ENCODE measurements at regions not wholly inside any gene's neighbourhood (a gene's known extent, or its start where the extent isn't known, plus 50 kb on each side); places are given as distances from the start of the nearest gene placed in this dataset.

DNA sequence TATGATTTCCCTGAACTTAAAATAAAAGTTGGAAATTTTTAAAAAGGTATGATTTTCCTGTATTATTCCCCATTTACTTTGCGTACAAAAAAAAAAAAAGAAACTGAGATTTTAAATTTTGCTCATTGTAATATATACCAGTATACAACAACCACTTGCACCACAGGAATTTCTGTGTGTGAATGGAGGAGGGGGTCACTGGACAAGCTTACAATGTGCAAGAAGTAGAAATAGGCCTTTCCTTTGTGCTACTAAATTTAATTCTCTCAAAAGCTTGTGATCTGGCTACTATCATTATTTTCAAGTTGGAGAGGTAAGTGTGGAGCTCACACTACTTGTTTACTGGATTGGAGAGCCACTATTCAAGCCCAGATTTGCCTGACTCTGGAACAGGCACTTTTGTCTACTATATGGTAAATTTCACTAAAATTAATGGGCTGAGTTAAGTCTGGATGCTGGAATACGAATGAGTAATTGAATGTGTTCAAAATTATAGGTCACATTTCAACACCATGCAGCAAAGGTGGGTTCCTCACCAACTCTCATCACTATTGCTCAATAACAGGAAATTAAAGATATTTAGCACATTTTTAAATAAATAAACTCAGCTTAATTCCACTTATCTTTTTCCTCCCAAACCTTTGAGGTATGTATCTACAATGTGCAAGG is 148.0 kb upstream of the MBNL1 start:
- Histone ChIP-seq H3K4me3 (ENCODE audit: low read depth in 2 of 2, low read length in 1 of 2) (no peak overlapping the region), H3K9ac (peak overlapping the region; percentile 20; the same call in 1 of the 2 replicates), H3K4me1 (ENCODE audit: control insufficient read depth in 1 of 2, insufficient read depth in 2 of 2, low read depth in 1 of 2, low read length in 1 of 2) (peaks cover 0 to 23% of the 10 kb centered on the region in 2 experiments; a peak in 2 of 4 replicates), H3K79me2 (ENCODE audit: insufficient read depth) (no peaks in the 10 kb centered on the region), H3K4me2 (peak overlapping the region; percentile 26; the same call in 1 of the 2 replicates), H3K27ac (ENCODE audit: low read depth in 2 of 2, low read length in 1 of 2) (peak overlapping the region; percentile 72 to 88; a peak in 3 of 4 replicates), H2AFZ (ENCODE audit: low read depth) (no peak overlapping the region), H3K36me3 (replicated peaks in 1 of 2; ENCODE audit: control insufficient read depth in 1 of 2, insufficient read depth in 2 of 2, low read length in 1 of 2) (no peaks in the 10 kb centered on the region), H4K20me1 (ENCODE audit: insufficient read depth) (no peaks in the 10 kb centered on the region), H3K9me3 (no peaks in the 10 kb centered on the region), H3K27me3 (ENCODE audit: insufficient read depth) (no peaks in the 10 kb centered on the region), H3F3A (replicated peaks; ENCODE audit: insufficient read depth) (peaks cover 39% of the 10 kb centered on the region), H3K9me2 (no peaks in the 10 kb centered on the region)
- DNase-seq = no peak
- TF ChIP-seq JUND (IDR thresholded peaks at IDR 0.05) (no peak), SMC3 (IDR thresholded peaks at IDR 0.05; ENCODE audit: low read depth, low read length) (no peak), RFX5 (IDR thresholded peaks at IDR 0.05; ENCODE audit: low read length) (no peak), TCF12 (IDR thresholded peaks at IDR 0.05) (no peak), YY1 (IDR thresholded peaks at IDR 0.05; ENCODE audit: low read depth) (no peak), FOSL2 (IDR thresholded peaks at IDR 0.05; ENCODE audit: borderline replicate concordance, low read depth) (no peak), TEAD4 (IDR thresholded peaks at IDR 0.05; ENCODE audit: borderline replicate concordance, insufficient read depth) (no peak), ELF1 (IDR thresholded peaks at IDR 0.05) (no peak), TAF1 (IDR thresholded peaks at IDR 0.05; ENCODE audit: borderline replicate concordance, low read depth, low read length) (no peak), CHD2 (IDR thresholded peaks at IDR 0.05; ENCODE audit: low read length, partially characterized antibody) (no peak), FOXM1 (IDR thresholded peaks at IDR 0.05; ENCODE audit: low read depth) (no peak), GATA2 (CRISPR knock-in tag; IDR thresholded peaks at IDR 0.05) (no peak)
- TF ChIP-seq, protein P1, sequence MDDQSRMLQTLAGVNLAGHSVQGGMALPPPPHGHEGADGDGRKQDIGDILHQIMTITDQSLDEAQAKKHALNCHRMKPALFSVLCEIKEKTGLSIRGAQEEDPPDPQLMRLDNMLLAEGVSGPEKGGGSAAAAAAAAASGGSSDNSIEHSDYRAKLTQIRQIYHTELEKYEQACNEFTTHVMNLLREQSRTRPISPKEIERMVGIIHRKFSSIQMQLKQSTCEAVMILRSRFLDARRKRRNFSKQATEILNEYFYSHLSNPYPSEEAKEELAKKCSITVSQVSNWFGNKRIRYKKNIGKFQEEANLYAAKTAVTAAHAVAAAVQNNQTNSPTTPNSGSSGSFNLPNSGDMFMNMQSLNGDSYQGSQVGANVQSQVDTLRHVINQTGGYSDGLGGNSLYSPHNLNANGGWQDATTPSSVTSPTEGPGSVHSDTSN (IDR thresholded peaks at IDR 0.05) = no peak
- TF ChIP-seq, protein P2, sequence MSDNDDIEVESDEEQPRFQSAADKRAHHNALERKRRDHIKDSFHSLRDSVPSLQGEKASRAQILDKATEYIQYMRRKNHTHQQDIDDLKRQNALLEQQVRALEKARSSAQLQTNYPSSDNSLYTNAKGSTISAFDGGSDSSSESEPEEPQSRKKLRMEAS (IDR thresholded peaks at IDR 0.05; ENCODE audit: low read depth) = no peak
- TF ChIP-seq, protein P3, sequence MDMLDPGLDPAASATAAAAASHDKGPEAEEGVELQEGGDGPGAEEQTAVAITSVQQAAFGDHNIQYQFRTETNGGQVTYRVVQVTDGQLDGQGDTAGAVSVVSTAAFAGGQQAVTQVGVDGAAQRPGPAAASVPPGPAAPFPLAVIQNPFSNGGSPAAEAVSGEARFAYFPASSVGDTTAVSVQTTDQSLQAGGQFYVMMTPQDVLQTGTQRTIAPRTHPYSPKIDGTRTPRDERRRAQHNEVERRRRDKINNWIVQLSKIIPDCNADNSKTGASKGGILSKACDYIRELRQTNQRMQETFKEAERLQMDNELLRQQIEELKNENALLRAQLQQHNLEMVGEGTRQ (IDR thresholded peaks at IDR 0.05; ENCODE audit: borderline replicate concordance, low read depth, low read length) = no peak
- ChIA-PET CTCF (interaction anchor here (1.1 kb wide), 1 partner anchor 65 kb away, joined by 3 read pairs; no protein-coding TSS in a partner anchor), POLR2A (no interaction called here)
- WGBS (ENCODE audit: low lambda C conversion rate) = 52% methylated on average over 2 of the region's 2 CpGs

DNA sequence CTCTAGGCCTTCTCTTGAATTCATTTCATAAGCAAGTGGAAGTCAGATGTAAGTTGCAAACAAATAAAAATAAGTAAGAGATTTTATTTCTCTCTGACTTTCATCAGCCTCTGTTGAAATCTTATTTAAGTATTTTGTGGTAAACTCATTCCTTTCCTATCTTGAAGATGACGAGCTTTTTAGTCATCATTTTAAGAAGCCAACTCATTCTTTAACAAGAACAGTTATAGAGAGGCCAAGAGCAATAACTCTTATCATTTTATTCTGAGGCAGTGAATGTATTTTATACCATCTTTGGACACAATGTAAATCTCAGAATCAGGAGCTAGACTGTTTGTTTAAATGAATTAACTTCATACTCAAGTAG is 147.5 kb upstream of the MBNL1 start:
- H3K9me3 ChIP-seq = no peaks in the 10 kb centered on the region
- ChIA-PET CTCF (interaction anchor here (1.1 kb wide), 1 partner anchor 66 kb away, joined by 3 read pairs; no protein-coding TSS in a partner anchor), POLR2A (no interaction called here)
- H3K9ac ChIP-seq = peak overlapping the region; percentile 20; the same call in 1 of the 2 replicates
- H3K4me2 ChIP-seq = peak overlapping the region; percentile 54; the same call in 1 of the 2 replicates
- no peaks in the 10 kb centered on the region for H3K79me2 ChIP-seq (ENCODE audit: insufficient read depth)
- H3K4me3 ChIP-seq (ENCODE audit: low read depth in 2 of 2, low read length in 1 of 2) = no peak overlapping the region; a peak in 1 of 4 replicates
- 0% methylated on average over 1 of the region's 1 CpG for WGBS (ENCODE audit: low lambda C conversion rate)
- no peaks in the 10 kb centered on the region for H3K9me2 ChIP-seq
- no peak overlapping the region; the same call in 1 of the 2 replicates for H2AFZ ChIP-seq (ENCODE audit: low read depth)
- no peak for DNase-seq
- no peaks in the 10 kb centered on the region for H4K20me1 ChIP-seq (ENCODE audit: insufficient read depth)
- H3F3A ChIP-seq (replicated peaks; ENCODE audit: insufficient read depth) = peaks cover 39% of the 10 kb centered on the region
- peaks cover 0 to 23% of the 10 kb centered on the region in 2 experiments; a peak in 2 of 4 replicates for H3K4me1 ChIP-seq (ENCODE audit: control insufficient read depth in 1 of 2, insufficient read depth in 2 of 2, low read depth in 1 of 2, low read length in 1 of 2)
- H3K27me3 ChIP-seq (ENCODE audit: insufficient read depth) = no peaks in the 10 kb centered on the region
- peak overlapping the region; percentile 72 to 88; a peak in 3 of 4 replicates for H3K27ac ChIP-seq (ENCODE audit: low read depth in 2 of 2, low read length in 1 of 2)
- no peaks in the 10 kb centered on the region for H3K36me3 ChIP-seq (replicated peaks in 1 of 2; ENCODE audit: control insufficient read depth in 1 of 2, insufficient read depth in 2 of 2, low read length in 1 of 2)
- TF ChIP-seq SIN3A (IDR thresholded peaks at IDR 0.05; ENCODE audit: borderline replicate concordance, low read depth, low read length) (no peak), ELF1 (IDR thresholded peaks at IDR 0.05) (no peak), MEF2A (IDR thresholded peaks at IDR 0.05; ENCODE audit: borderline replicate concordance, low read depth) (peak; percentile 75), RFX5 (IDR thresholded peaks at IDR 0.05; ENCODE audit: low read length) (no peak), RAD21 (IDR thresholded peaks at IDR 0.05; ENCODE audit: low read length) (no peak), FOSL2 (IDR thresholded peaks at IDR 0.05; ENCODE audit: borderline replicate concordance, low read depth) (peak; percentile 96), GABPA (IDR thresholded peaks at IDR 0.05; ENCODE audit: low read depth) (no peak), GATA2 (CRISPR knock-in tag; IDR thresholded peaks at IDR 0.05) (no peak), TAF1 (IDR thresholded peaks at IDR 0.05; ENCODE audit: borderline replicate concordance, low read depth, low read length) (no peak), RCOR1 (IDR thresholded peaks at IDR 0.05; ENCODE audit: low read length) (no peak)
- TF ChIP-seq, protein P2 (IDR thresholded peaks at IDR 0.05; ENCODE audit: low read depth) = peak; percentile 30; the same call in 1 of the 2 replicates
- TF ChIP-seq, protein P3 (IDR thresholded peaks at IDR 0.05; ENCODE audit: borderline replicate concordance, low read depth, low read length) = no peak
- TF ChIP-seq, protein P4, sequence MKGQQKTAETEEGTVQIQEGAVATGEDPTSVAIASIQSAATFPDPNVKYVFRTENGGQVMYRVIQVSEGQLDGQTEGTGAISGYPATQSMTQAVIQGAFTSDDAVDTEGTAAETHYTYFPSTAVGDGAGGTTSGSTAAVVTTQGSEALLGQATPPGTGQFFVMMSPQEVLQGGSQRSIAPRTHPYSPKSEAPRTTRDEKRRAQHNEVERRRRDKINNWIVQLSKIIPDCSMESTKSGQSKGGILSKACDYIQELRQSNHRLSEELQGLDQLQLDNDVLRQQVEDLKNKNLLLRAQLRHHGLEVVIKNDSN (IDR thresholded peaks at IDR 0.05; ENCODE audit: borderline replicate concordance, low read depth) = no peak
- TF ChIP-seq, protein P1 (IDR thresholded peaks at IDR 0.05) = peak; percentile 92
